ENCODE measurements at regions not wholly inside any gene's neighbourhood (a gene's known extent, or its start where the extent isn't known, plus 50 kb on each side); places are given as distances from the start of the nearest gene placed in this dataset.

DNA sequence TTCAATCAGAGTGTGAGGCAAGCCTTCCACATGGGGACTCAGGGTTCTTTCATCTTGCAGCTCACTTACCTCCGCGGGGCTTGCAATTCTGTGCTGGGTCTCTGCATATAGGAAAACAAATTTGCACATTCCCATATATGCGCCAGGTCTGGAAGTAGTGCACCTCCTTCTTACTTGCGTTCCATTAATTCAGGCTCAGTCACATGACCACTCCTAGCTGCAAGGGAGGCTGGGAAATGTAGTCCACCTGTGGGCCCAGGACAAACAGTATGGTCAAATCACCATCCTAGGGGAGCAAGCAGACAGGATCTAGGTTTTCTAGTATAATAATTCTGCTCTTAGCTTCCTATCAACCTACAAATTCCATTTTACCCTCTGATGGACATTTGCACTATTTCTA lies 160.4 kb downstream of the AACS start:
- DNase-seq (ENCODE audit: low read depth), result no peak

GRCh38 chr12:125228519-125229260 lies 163.5 kb downstream of the AACS start:
- DNase-seq (ENCODE audit: low read depth), result peak; percentile 22

- DNase-seq (ENCODE audit: low read depth), result no peak
These were observed 164.8 kb downstream of the AACS start for GRCh38 chr12:125229878-125230530.

DNA sequence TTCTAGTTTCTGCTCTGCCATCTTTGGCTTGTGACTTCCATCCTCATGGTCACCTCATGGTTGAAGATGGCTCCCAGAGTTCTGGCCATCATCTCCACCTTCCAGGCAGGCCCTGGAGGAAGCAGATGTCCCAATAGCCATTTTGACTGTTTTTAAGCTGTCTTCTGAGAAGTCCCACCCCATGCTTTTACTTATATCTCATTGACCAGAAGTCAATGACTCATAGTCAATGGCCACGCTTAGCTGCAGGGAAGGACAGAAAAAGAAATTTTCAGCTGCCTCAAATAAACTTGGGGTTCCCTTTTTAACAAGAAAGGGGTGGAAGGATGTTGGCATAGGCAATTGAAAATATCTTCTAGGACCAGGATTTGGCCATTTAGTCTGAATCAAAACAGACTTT lies 168.1 kb downstream of the AACS start:
- no peak for DNase-seq (ENCODE audit: low read depth)

- DNase-seq (ENCODE audit: low read depth), result no peak
These were observed 174.3 kb downstream of the AACS start for GRCh38 chr12:125239563-125239962.

GRCh38 chr12:125240717-125241116 lies 175.5 kb downstream of the AACS start:
- no peak for DNase-seq (ENCODE audit: low read depth)

DNA sequence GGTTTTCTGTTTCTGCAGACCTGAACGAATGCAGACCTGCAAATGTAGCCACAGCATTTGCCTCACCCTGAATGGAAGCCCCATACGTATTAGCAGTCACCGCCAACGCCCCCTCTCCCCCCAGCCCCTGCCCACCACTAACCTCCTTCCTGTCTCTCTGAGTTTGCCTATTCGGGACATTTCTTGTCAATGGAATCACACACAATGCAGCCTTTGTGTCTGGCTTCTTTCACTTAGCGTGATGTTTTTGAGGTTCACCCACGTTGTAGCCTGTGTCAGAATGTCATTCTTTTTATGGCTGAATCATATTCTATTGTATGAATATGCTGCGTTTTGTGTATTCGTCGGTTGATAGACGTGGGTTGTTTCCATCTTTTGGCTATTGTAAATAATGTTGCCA lies 178.6 kb downstream of the AACS start:
- no peak for DNase-seq (ENCODE audit: low read depth)

DNA sequence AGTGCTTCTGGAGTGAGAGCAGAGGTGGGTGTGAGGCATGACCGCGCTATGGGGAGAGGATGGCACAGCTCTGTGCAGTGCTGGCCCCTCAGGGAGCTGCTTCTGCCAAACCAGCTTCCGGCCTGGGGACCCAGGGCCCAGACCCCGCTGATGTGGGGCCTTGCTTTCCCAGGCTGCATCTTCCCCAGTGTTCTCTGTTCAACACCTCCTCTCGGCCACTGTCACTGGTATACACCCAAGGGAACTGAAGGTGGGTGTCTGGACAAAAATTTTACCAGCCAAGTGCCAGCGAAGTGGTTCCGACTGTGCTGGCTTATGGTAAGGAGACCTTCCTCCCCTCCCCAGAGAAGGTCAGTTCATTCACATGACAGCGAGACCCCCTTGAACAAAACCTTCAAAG lies 179.1 kb downstream of the AACS start:
- DNase-seq (ENCODE audit: low read depth), result no peak

DNA sequence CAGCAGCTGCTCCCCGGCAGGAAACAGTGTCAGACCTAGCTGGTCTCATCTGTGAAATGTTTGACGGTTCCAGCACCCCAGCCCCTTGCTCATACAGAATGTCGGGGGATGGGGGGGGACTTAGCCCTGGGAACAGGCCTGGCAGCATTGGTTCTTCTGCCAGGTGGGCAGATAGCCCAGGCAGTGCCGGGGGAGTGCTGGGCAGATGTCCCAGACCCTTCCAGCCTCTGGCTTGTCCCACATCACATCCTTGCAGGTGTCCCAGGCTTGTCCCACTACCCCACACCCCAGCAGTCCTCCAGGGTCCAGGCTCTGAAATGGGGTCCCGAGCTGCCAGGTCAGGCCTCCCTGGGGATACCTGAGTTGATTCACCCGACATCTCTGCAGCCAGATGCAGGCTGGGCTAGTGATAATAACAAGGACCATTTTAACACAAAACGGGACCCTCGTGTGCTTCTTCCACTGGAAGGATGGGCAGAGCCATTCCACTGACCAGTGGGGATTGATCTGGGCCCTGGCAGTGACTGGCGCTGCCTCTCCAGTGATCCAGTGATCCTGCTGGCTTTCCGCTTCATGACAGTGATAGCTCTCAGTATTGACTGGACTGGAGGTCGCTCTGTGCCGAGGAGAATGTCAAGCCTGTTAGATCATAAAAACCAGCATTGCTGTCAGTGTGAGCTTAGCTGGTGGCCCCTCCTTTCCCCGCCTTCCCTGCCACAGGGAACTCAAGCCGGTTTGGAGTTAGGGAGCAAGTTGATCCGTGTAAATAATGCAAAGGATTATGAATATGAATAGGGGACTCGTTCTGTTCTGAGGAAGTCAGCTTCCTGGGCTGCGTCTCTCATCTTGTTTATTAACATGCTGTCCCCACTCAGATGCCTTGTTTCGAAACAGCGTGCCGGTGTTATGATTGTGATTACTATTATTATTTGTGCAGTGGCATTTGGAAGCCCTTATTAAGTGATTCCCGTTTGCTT lies 180.6 kb downstream of the AACS start:
- no peak for DNase-seq (ENCODE audit: low read depth)

DNA sequence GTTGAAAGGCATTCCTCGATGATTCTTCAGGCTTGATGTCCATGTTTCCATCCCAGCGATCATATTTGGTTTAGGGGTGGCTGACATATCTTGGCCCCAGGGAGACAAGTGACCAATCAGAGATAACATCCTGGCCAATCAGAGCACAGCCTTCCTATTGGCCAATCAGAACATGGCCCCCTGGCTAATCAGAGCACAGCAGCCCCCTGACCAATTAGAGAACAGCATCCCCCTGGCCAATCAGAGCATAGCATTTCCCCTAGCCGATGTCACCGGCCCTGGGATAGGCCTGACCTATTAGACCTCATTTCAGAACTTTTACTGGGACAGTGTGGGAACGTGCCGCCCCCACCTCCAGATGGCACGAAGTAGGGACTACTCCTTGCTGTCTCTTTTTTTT lies 182.2 kb downstream of the AACS start:
- no peak for DNase-seq (ENCODE audit: low read depth)

- no peak for DNase-seq (ENCODE audit: low read depth)
These were observed 184.0 kb downstream of the AACS start for GRCh38 chr12:125249066-125249824.

- no peak for DNase-seq (ENCODE audit: low read depth)
These were observed 184.7 kb downstream of the AACS start for GRCh38 chr12:125249932-125250331.

DNA sequence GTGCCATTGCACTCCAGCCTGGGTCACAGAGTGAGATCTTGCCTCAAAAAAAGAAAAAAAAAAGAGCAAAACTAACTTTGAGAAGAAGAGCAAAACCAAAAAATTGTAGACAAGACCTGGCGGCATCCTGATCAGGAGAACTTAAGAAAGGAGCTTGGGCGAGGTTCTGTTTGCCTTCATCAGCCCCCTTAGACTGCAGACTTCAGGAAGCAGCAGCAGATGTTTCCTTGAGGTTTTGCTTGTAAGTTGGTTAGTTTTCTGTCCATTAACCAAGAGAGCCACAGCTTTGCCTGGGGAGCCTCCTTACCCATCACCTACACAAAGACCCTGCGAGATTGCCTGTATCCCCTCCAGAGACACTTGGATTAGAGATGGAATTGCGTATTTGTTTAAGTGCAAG lies 189.0 kb downstream of the AACS start:
- DNase-seq (ENCODE audit: low read depth), result no peak

DNA sequence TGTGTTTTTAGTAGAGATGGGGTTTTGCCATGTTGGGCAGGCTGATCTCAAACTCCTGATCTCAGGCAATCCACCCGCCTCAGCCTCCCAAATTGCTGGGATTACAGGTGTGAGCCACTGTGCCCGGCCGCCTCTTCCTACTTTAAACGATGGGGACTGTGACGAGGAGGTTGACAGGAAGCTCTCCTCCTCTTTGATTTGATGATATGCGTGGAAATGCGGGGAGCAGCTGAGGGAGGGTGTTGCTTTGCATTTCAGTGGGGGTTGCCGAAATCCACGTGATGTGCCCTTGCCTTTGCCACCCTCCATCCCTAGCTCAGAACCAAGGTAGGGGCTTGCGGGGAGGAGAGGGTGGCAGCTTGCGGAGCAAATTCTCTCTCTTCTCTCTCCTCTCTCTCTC lies 189.6 kb downstream of the AACS start:
- DNase-seq (ENCODE audit: low read depth), result no peak

GRCh38 chr12:125255935-125256633 lies 190.8 kb downstream of the AACS start:
- no peak for DNase-seq (ENCODE audit: low read depth)

GRCh38 chr12:125256634-125256936 lies 191.3 kb downstream of the AACS start:
- DNase-seq (ENCODE audit: low read depth), result no peak

DNA sequence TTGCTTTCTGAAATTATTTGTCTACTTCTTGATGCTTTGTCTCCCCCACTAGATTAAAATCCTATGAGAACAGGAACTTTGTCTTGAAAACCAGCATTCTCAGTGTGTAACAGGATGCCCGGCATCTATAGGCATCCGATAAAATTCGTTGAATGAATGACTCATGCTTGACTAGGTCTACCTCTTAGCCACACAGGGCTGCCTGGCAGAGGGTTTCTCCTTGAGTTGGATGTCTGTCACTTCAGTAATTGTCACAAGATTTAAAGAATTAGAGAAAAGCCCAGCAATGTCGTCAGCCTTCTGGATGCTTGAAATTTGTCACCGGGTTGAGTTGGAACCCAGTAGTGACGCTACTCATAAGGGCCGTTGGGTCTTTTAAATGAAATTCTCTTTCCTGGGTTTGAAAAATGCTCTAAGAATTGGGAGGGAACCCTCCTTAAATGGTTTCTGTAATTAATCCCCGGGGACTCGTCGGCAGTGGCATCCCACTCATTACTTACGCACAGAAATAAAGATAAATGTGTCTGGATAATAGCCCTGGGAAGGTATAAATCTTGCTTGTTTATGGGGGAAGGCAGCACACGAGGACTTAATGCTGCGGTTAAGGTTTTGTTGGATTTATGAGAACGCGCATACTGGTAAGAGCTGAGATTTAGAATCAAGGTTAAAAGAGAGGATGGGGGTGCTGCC lies 194.1 kb downstream of the AACS start:
- no peak for DNase-seq (ENCODE audit: low read depth)

DNA sequence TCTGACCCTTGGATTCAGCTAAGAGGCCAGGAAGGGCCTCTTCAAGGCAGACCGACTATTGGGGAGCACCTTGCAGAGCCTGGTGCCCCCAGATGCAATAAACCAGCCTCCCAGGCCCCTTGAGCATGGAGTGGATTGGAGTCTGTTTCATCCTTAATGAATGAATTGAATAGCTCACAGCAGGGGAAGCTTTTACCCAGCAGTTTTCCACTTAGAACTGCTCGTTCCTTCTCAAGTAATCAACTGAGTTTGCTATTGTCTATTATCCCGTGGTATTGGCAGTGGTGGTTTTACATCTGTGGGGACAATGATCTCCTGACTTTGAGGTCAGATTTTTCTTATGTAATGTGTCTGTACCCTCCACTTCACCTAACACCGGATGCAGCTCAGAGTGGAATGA lies 197.6 kb downstream of the AACS start:
- DNase-seq (ENCODE audit: low read depth), result no peak

GRCh38 chr12:125263385-125263784 lies 198.2 kb downstream of the AACS start:
- DNase-seq (ENCODE audit: low read depth), result no peak

DNA sequence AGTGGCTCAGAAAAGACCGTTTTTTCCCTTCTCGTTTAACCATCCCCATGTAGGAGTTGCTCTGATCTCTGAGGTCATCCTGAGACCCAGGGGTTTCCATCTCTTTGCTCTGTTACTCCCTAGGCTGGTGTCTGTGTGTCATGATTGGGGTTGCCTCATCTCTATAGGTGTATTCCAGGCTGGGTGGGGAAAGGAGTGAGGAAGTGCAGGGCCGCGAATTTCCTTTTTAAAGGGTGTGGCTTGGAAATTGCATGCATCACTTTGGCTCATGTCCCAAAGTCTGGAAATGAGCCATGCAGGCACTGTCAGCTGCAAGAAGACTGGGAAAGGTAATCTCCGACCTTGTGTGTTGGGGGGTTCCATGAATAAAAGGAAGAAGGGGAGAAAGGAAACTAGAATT lies 201.9 kb downstream of the AACS start:
- DNase-seq (ENCODE audit: low read depth), result no peak

DNA sequence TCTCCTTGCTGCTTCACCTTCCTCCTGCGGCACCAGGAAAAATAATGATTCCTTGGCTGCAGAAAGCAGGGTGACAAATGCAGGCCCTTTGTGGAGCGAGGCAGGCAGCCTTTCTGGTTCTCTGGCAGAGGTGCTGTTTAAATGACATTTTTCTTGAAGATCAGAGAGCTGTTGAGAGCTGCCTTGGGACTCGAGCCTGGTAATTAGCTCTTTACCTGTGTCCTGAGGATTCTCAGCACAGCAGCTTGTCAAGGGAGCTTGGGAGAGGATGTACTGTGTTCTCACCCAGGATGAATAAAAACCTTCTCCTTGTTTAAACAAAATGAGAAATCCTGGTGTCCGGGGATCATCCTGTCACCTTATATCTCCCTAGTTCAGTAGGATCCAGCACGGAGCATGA lies 204.0 kb downstream of the AACS start:
- no peak for DNase-seq (ENCODE audit: low read depth)
